ENCODE measurements at regions not wholly inside any gene's neighbourhood (a gene's known extent, or its start where the extent isn't known, plus 50 kb on each side); places are given as distances from the start of the nearest gene placed in this dataset.

DNA sequence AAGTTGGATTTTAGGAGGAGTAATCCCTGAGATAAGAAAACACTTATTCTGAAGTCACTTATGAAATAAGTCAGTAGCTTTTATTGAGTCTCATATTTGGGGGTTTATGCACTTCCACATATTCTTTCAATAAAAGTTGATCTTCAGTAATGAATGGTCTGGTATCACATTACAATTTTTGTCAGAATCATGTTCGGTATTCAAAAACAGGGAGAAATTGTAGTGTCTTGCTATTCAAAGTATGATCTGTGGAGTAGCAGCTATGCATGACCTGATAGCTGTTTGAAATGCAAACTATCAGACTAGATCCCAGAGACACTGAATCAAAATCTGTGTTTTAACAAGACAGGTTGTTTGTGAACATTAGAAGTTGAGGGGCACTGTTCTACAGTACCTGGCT lies 857.6 kb downstream of the METTL15 start:
- no CpG with 5 or more reads among the region's 1 CpG for WGBS (ENCODE audit: insufficient coverage)
- no peak for DNase-seq
- Histone ChIP-seq H3K9me3 (replicated peaks; ENCODE audit: control insufficient read depth, low read depth, low read length) (no peaks in the 10 kb centered on the region), H3K36me3 (ENCODE audit: control insufficient read depth, insufficient read depth, low read length) (no peaks in the 10 kb centered on the region), H3K27ac (ENCODE audit: low read length) (no peak overlapping the region), H3K4me1 (ENCODE audit: control insufficient read depth, insufficient read depth, low read length) (no peaks in the 10 kb centered on the region), H3K4me3 (ENCODE audit: low read length) (no peak overlapping the region), H3K27me3 (ENCODE audit: control insufficient read depth, insufficient read depth, low read length) (no peaks in the 10 kb centered on the region)

GRCh38 chr11:28964811-28965210 lies 856.6 kb downstream of the METTL15 start:
- H3K9me3 ChIP-seq (replicated peaks; ENCODE audit: control insufficient read depth, low read depth, low read length) = no peaks in the 10 kb centered on the region
- H3K27me3 ChIP-seq (ENCODE audit: control insufficient read depth, insufficient read depth, low read length) = no peaks in the 10 kb centered on the region
- no peak overlapping the region for H3K27ac ChIP-seq (ENCODE audit: low read length)
- no CpG with 5 or more reads among the region's 1 CpG for WGBS (ENCODE audit: insufficient coverage)
- no peak overlapping the region for H3K4me3 ChIP-seq (ENCODE audit: low read length)
- H3K4me1 ChIP-seq (ENCODE audit: control insufficient read depth, insufficient read depth, low read length) = no peaks in the 10 kb centered on the region
- no peaks in the 10 kb centered on the region for H3K36me3 ChIP-seq (ENCODE audit: control insufficient read depth, insufficient read depth, low read length)
- no peak for DNase-seq

DNA sequence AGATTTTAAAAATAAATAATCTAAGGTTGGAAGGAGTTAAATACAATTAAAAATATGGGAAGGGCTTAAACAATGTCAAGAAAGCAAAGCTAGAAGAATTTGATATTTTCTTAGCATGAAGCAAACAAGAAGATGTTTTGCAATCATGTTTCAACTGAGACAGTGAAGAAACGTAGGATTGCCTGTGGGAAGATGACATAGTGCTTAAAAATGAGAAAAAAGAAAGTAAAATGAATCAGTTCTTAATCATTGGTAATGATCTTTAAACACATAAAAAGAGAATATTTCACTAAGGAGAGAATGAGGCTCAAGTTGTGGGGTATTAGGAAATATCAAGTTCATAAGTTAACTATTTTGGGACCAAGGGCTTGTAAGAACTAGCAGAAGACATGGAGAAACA lies 855.0 kb downstream of the METTL15 start:
- no peaks in the 10 kb centered on the region for H3K4me1 ChIP-seq (ENCODE audit: control insufficient read depth, insufficient read depth, low read length)
- H3K36me3 ChIP-seq (ENCODE audit: control insufficient read depth, insufficient read depth, low read length) = no peaks in the 10 kb centered on the region
- H3K4me3 ChIP-seq (ENCODE audit: low read length) = no peak overlapping the region
- no peak overlapping the region for H3K27ac ChIP-seq (ENCODE audit: low read length)
- WGBS (ENCODE audit: insufficient coverage) = no CpG with 5 or more reads among the region's 1 CpG
- no peaks in the 10 kb centered on the region for H3K27me3 ChIP-seq (ENCODE audit: control insufficient read depth, insufficient read depth, low read length)
- DNase-seq = no peak
- no peaks in the 10 kb centered on the region for H3K9me3 ChIP-seq (replicated peaks; ENCODE audit: control insufficient read depth, low read depth, low read length)

- WGBS (ENCODE audit: insufficient coverage) = no CpG with 5 or more reads among the region's 5 CpGs
- H3K27ac ChIP-seq (ENCODE audit: low read length) = no peak overlapping the region
- DNase-seq = no peak
- no peaks in the 10 kb centered on the region for H3K36me3 ChIP-seq (ENCODE audit: control insufficient read depth, insufficient read depth, low read length)
- no peaks in the 10 kb centered on the region for H3K27me3 ChIP-seq (ENCODE audit: control insufficient read depth, insufficient read depth, low read length)
- H3K9me3 ChIP-seq (replicated peaks; ENCODE audit: control insufficient read depth, low read depth, low read length) = no peaks in the 10 kb centered on the region
- no peak overlapping the region for H3K4me3 ChIP-seq (ENCODE audit: low read length)
- H3K4me1 ChIP-seq (ENCODE audit: control insufficient read depth, insufficient read depth, low read length) = no peaks in the 10 kb centered on the region
Observed at GRCh38 chr11:28962502-28962901, 854.3 kb downstream of the METTL15 start.

GRCh38 chr11:28961726-28962125 lies 853.5 kb downstream of the METTL15 start:
- no peak overlapping the region for H3K27ac ChIP-seq (ENCODE audit: low read length)
- H3K9me3 ChIP-seq (replicated peaks; ENCODE audit: control insufficient read depth, low read depth, low read length) = no peaks in the 10 kb centered on the region
- WGBS (ENCODE audit: insufficient coverage) = no CpG with 5 or more reads among the region's 1 CpG
- no peaks in the 10 kb centered on the region for H3K27me3 ChIP-seq (ENCODE audit: control insufficient read depth, insufficient read depth, low read length)
- no peak for DNase-seq
- H3K4me1 ChIP-seq (ENCODE audit: control insufficient read depth, insufficient read depth, low read length) = no peaks in the 10 kb centered on the region
- no peak overlapping the region for H3K4me3 ChIP-seq (ENCODE audit: low read length)
- no peaks in the 10 kb centered on the region for H3K36me3 ChIP-seq (ENCODE audit: control insufficient read depth, insufficient read depth, low read length)

GRCh38 chr11:28956446-28956845 lies 848.3 kb downstream of the METTL15 start:
- H3K9me3 ChIP-seq (replicated peaks; ENCODE audit: control insufficient read depth, low read depth, low read length) = no peaks in the 10 kb centered on the region
- H3K4me3 ChIP-seq (ENCODE audit: low read length) = no peak overlapping the region
- no peak for DNase-seq
- H3K4me1 ChIP-seq (ENCODE audit: control insufficient read depth, insufficient read depth, low read length) = no peaks in the 10 kb centered on the region
- no peaks in the 10 kb centered on the region for H3K36me3 ChIP-seq (ENCODE audit: control insufficient read depth, insufficient read depth, low read length)
- H3K27me3 ChIP-seq (ENCODE audit: control insufficient read depth, insufficient read depth, low read length) = no peaks in the 10 kb centered on the region
- no peak overlapping the region for H3K27ac ChIP-seq (ENCODE audit: low read length)
- no CpG with 5 or more reads among the region's 3 CpGs for WGBS (ENCODE audit: insufficient coverage)

- DNase-seq = no peak
- WGBS (ENCODE audit: insufficient coverage) = no CpG with 5 or more reads among the region's 1 CpG
- Histone ChIP-seq H3K27ac (ENCODE audit: low read length) (no peak overlapping the region), H3K9me3 (replicated peaks; ENCODE audit: control insufficient read depth, low read depth, low read length) (no peaks in the 10 kb centered on the region), H3K4me1 (ENCODE audit: control insufficient read depth, insufficient read depth, low read length) (no peaks in the 10 kb centered on the region), H3K36me3 (ENCODE audit: control insufficient read depth, insufficient read depth, low read length) (no peaks in the 10 kb centered on the region), H3K27me3 (ENCODE audit: control insufficient read depth, insufficient read depth, low read length) (no peaks in the 10 kb centered on the region), H3K4me3 (ENCODE audit: low read length) (no peak overlapping the region)
Observed at GRCh38 chr11:28951191-28951590, 843.0 kb downstream of the METTL15 start.

DNA sequence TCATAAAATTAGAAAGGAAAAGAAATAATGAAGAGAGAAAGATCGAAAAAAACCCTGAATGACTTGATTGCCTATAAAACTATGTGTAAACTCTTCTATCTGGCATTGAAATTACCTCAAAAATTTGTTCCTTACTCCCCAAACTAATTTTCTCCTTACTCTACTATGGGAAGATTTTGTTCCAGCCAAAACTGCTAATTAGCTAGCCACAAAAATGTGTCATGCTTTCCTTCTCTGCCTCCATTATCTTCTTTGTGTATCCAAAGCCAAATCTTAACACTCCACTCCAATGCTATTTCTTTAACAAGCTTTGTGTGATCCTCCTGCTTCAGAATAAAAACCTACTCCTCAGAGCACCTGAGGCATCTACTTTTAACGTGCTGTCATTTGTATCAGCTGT lies 831.2 kb downstream of the METTL15 start:
- H3K27ac ChIP-seq (ENCODE audit: low read length) = no peak overlapping the region
- H3K36me3 ChIP-seq (ENCODE audit: control insufficient read depth, insufficient read depth, low read length) = no peaks in the 10 kb centered on the region
- no peaks in the 10 kb centered on the region for H3K4me1 ChIP-seq (ENCODE audit: control insufficient read depth, insufficient read depth, low read length)
- WGBS (ENCODE audit: insufficient coverage) = no CpG with 5 or more reads among the region's 2 CpGs
- H3K27me3 ChIP-seq (ENCODE audit: control insufficient read depth, insufficient read depth, low read length) = no peaks in the 10 kb centered on the region
- DNase-seq = no peak
- H3K9me3 ChIP-seq (replicated peaks; ENCODE audit: control insufficient read depth, low read depth, low read length) = peaks cover 2% of the 10 kb centered on the region
- H3K4me3 ChIP-seq (ENCODE audit: low read length) = no peak overlapping the region

- WGBS (ENCODE audit: insufficient coverage) = no CpG with 5 or more reads among the region's 1 CpG
- Histone ChIP-seq H3K4me3 (ENCODE audit: low read length) (no peak overlapping the region), H3K27ac (ENCODE audit: low read length) (no peak overlapping the region), H3K9me3 (replicated peaks; ENCODE audit: control insufficient read depth, low read depth, low read length) (peaks cover 2% of the 10 kb centered on the region), H3K36me3 (ENCODE audit: control insufficient read depth, insufficient read depth, low read length) (no peaks in the 10 kb centered on the region), H3K4me1 (ENCODE audit: control insufficient read depth, insufficient read depth, low read length) (no peaks in the 10 kb centered on the region), H3K27me3 (ENCODE audit: control insufficient read depth, insufficient read depth, low read length) (no peaks in the 10 kb centered on the region)
- DNase-seq = no peak
Observed at GRCh38 chr11:28938091-28938490, 829.9 kb downstream of the METTL15 start.

DNA sequence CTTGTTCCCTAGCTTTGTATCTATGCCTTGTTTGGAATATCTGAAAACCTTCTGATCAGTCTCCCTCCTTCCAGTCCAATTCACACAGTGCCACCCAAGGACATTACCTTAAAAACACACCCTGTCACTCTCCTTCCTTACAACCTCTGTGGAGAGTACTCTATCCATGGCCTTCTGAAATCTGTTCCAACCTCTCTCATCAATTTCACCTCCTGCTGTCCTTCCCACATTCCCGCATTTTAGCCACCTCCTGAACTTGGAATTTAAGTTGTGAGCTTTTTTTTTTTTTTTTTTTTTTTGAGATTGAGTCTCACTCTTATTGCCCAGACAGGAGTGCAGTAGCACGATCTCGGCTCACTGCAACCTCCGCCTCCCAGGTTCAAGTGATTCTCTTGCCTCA lies 824.8 kb downstream of the METTL15 start:
- Histone ChIP-seq H3K27me3 (ENCODE audit: control insufficient read depth, insufficient read depth, low read length) (no peaks in the 10 kb centered on the region), H3K4me3 (ENCODE audit: low read length) (no peak overlapping the region), H3K4me1 (ENCODE audit: control insufficient read depth, insufficient read depth, low read length) (no peaks in the 10 kb centered on the region), H3K27ac (ENCODE audit: low read length) (no peak overlapping the region), H3K9me3 (replicated peaks; ENCODE audit: control insufficient read depth, low read depth, low read length) (peaks cover 3% of the 10 kb centered on the region), H3K36me3 (ENCODE audit: control insufficient read depth, insufficient read depth, low read length) (no peaks in the 10 kb centered on the region)
- no peak for DNase-seq
- no CpG with 5 or more reads among the region's 4 CpGs for WGBS (ENCODE audit: insufficient coverage)

DNA sequence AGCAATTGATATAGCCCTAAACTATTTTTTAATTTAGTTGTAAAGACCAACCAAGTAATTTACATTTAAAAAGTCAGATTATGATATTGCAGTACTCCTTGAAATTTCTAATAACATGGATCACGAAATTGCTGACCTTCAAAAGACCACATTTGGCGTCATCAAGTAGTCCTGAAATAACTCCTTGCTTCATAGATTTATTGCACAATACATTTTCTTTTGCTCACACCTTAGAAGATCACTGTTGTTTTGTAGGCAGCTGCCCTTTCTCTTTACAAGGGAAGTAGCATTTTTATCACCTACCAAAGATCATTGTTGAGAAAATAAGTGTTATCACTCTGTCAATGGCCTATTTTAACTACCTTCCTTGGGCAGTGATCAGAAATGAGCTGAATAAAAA lies 815.8 kb downstream of the METTL15 start:
- no CpG with 5 or more reads among the region's 2 CpGs for WGBS (ENCODE audit: insufficient coverage)
- no peaks in the 10 kb centered on the region for H3K27me3 ChIP-seq (ENCODE audit: control insufficient read depth, insufficient read depth, low read length)
- DNase-seq = no peak
- no peaks in the 10 kb centered on the region for H3K4me1 ChIP-seq (ENCODE audit: control insufficient read depth, insufficient read depth, low read length)
- H3K36me3 ChIP-seq (ENCODE audit: control insufficient read depth, insufficient read depth, low read length) = no peaks in the 10 kb centered on the region
- no peak overlapping the region for H3K4me3 ChIP-seq (ENCODE audit: low read length)
- no peak overlapping the region for H3K27ac ChIP-seq (ENCODE audit: low read length)
- no peaks in the 10 kb centered on the region for H3K9me3 ChIP-seq (replicated peaks; ENCODE audit: control insufficient read depth, low read depth, low read length)
